ENCODE measurements at regions not wholly inside any gene's neighbourhood (a gene's known extent, or its start where the extent isn't known, plus 50 kb on each side); places are given as distances from the start of the nearest gene placed in this dataset.
"Not testable (repeated sequence)": the region's sequence is repeated elsewhere in the genome, so short reads cannot be mapped to it uniquely, and the experiment has no call there.

- intact Hi-C loops (cut with micrococcal nuclease) = no loop called here
- no peak overlapping the region for H3K4me3 Mint-ChIP-seq
- H3K36me3 Mint-ChIP-seq (ENCODE audit: low read depth) = no peaks in the 10 kb centered on the region
- no peaks in the 10 kb centered on the region for H3K27me3 Mint-ChIP-seq
- H3K27ac Mint-ChIP-seq = no peak overlapping the region
- peaks cover 2% of the 10 kb centered on the region for H3K9me3 Mint-ChIP-seq
- no peaks in the 10 kb centered on the region for H3K4me1 Mint-ChIP-seq (ENCODE audit: low read depth)
Observed at GRCh38 chr12:91704446-91704845, 441.2 kb downstream of the BTG1 start.

- no peaks in the 10 kb centered on the region for H3K36me3 Mint-ChIP-seq (ENCODE audit: low read depth)
- no peaks in the 10 kb centered on the region for H3K4me1 Mint-ChIP-seq (ENCODE audit: low read depth)
- intact Hi-C loops (cut with micrococcal nuclease) = no loop called here
- H3K27me3 Mint-ChIP-seq = no peaks in the 10 kb centered on the region
- H3K4me3 Mint-ChIP-seq = no peak overlapping the region
- no peak overlapping the region for H3K27ac Mint-ChIP-seq
- H3K9me3 Mint-ChIP-seq = peaks cover 10% of the 10 kb centered on the region
Observed at GRCh38 chr12:91703491-91704283, 442.0 kb downstream of the BTG1 start.

- H3K9me3 Mint-ChIP-seq = peaks cover 10% of the 10 kb centered on the region
- intact Hi-C loops (cut with micrococcal nuclease) = no loop called here
- no peaks in the 10 kb centered on the region for H3K4me1 Mint-ChIP-seq (ENCODE audit: low read depth)
- no peaks in the 10 kb centered on the region for H3K27me3 Mint-ChIP-seq
- no peaks in the 10 kb centered on the region for H3K36me3 Mint-ChIP-seq (ENCODE audit: low read depth)
- no peak overlapping the region for H3K27ac Mint-ChIP-seq
- H3K4me3 Mint-ChIP-seq = no peak overlapping the region
Observed at GRCh38 chr12:91702843-91703425, 442.7 kb downstream of the BTG1 start.

GRCh38 chr12:91695964-91696363 lies 449.7 kb downstream of the BTG1 start:
- Mint-ChIP-seq H3K4me3 (no peak overlapping the region), H3K36me3 (ENCODE audit: low read depth) (no peaks in the 10 kb centered on the region), H3K27me3 (no peaks in the 10 kb centered on the region), H3K27ac (no peak overlapping the region), H3K4me1 (ENCODE audit: low read depth) (no peaks in the 10 kb centered on the region), H3K9me3 (peaks cover 21% of the 10 kb centered on the region)
- intact Hi-C loops (cut with micrococcal nuclease) = no loop called here

GRCh38 chr12:91695406-91695805 lies 450.2 kb downstream of the BTG1 start:
- intact Hi-C loops (cut with micrococcal nuclease); H3K4me1 Mint-ChIP-seq (ENCODE audit: low read depth); H3K4me3 Mint-ChIP-seq; H3K36me3 Mint-ChIP-seq (ENCODE audit: low read depth); H3K27me3 Mint-ChIP-seq; H3K27ac Mint-ChIP-seq: not testable (repeated sequence)
- peaks cover 21% of the 10 kb centered on the region for H3K9me3 Mint-ChIP-seq

GRCh38 chr12:91690531-91690930 lies 455.1 kb downstream of the BTG1 start:
- Mint-ChIP-seq H3K27me3 (no peaks in the 10 kb centered on the region), H3K36me3 (ENCODE audit: low read depth) (no peaks in the 10 kb centered on the region), H3K9me3 (peaks cover under 1% of the 10 kb centered on the region), H3K27ac (no peak overlapping the region), H3K4me3 (no peak overlapping the region), H3K4me1 (ENCODE audit: low read depth) (peaks cover 7% of the 10 kb centered on the region)
- intact Hi-C loops (cut with micrococcal nuclease) = no loop called here

GRCh38 chr12:91687052-91688017 lies 458.3 kb downstream of the BTG1 start:
- Mint-ChIP-seq H3K4me3 (no peak overlapping the region), H3K36me3 (ENCODE audit: low read depth) (no peaks in the 10 kb centered on the region), H3K27ac (no peak overlapping the region), H3K4me1 (ENCODE audit: low read depth) (peaks cover 7% of the 10 kb centered on the region), H3K9me3 (peaks cover under 1% of the 10 kb centered on the region), H3K27me3 (no peaks in the 10 kb centered on the region)
- intact Hi-C loops (cut with micrococcal nuclease) = no loop called here

- intact Hi-C loops (cut with micrococcal nuclease) = no loop called here
- Mint-ChIP-seq H3K27ac (no peak overlapping the region), H3K4me1 (ENCODE audit: low read depth) (peaks cover 7% of the 10 kb centered on the region), H3K36me3 (ENCODE audit: low read depth) (no peaks in the 10 kb centered on the region), H3K9me3 (peaks cover 8% of the 10 kb centered on the region), H3K27me3 (no peaks in the 10 kb centered on the region), H3K4me3 (no peak overlapping the region)
Observed at GRCh38 chr12:91685917-91686316, 459.7 kb downstream of the BTG1 start.

GRCh38 chr12:91681751-91682150 lies 463.9 kb downstream of the BTG1 start:
- Mint-ChIP-seq H3K36me3 (ENCODE audit: low read depth) (no peaks in the 10 kb centered on the region), H3K4me3 (no peak overlapping the region), H3K4me1 (ENCODE audit: low read depth) (no peaks in the 10 kb centered on the region), H3K27me3 (no peaks in the 10 kb centered on the region), H3K27ac (no peak overlapping the region), H3K9me3 (peaks cover 18% of the 10 kb centered on the region)
- intact Hi-C loops (cut with micrococcal nuclease) = no loop called here

GRCh38 chr12:91680864-91681263 lies 464.8 kb downstream of the BTG1 start:
- no peaks in the 10 kb centered on the region for H3K36me3 Mint-ChIP-seq (ENCODE audit: low read depth)
- H3K4me1 Mint-ChIP-seq (ENCODE audit: low read depth) = no peaks in the 10 kb centered on the region
- no peaks in the 10 kb centered on the region for H3K27me3 Mint-ChIP-seq
- H3K9me3 Mint-ChIP-seq = peaks cover 18% of the 10 kb centered on the region
- no peak overlapping the region for H3K27ac Mint-ChIP-seq
- H3K4me3 Mint-ChIP-seq = no peak overlapping the region
- intact Hi-C loops (cut with micrococcal nuclease) = no loop called here

- Mint-ChIP-seq H3K36me3 (ENCODE audit: low read depth) (no peaks in the 10 kb centered on the region), H3K27me3 (no peaks in the 10 kb centered on the region), H3K9me3 (peaks cover 18% of the 10 kb centered on the region), H3K4me1 (ENCODE audit: low read depth) (no peaks in the 10 kb centered on the region), H3K27ac (no peak overlapping the region), H3K4me3 (no peak overlapping the region)
- intact Hi-C loops (cut with micrococcal nuclease) = no loop called here
Observed at GRCh38 chr12:91677556-91677955, 468.1 kb downstream of the BTG1 start.

- no peak overlapping the region for H3K4me3 Mint-ChIP-seq
- no peak overlapping the region for H3K27ac Mint-ChIP-seq
- no peaks in the 10 kb centered on the region for H3K36me3 Mint-ChIP-seq (ENCODE audit: low read depth)
- intact Hi-C loops (cut with micrococcal nuclease) = no loop called here
- peaks cover 7% of the 10 kb centered on the region for H3K9me3 Mint-ChIP-seq
- H3K4me1 Mint-ChIP-seq (ENCODE audit: low read depth) = no peaks in the 10 kb centered on the region
- H3K27me3 Mint-ChIP-seq = no peaks in the 10 kb centered on the region
Observed at GRCh38 chr12:91675401-91675800, 470.2 kb downstream of the BTG1 start.

GRCh38 chr12:91672130-91672529 lies 473.5 kb downstream of the BTG1 start:
- no peaks in the 10 kb centered on the region for H3K4me1 Mint-ChIP-seq (ENCODE audit: low read depth)
- no peak overlapping the region for H3K27ac Mint-ChIP-seq
- H3K4me3 Mint-ChIP-seq = no peak overlapping the region
- H3K27me3 Mint-ChIP-seq = no peaks in the 10 kb centered on the region
- peaks cover 9% of the 10 kb centered on the region for H3K9me3 Mint-ChIP-seq
- intact Hi-C loops (cut with micrococcal nuclease) = no loop called here
- no peaks in the 10 kb centered on the region for H3K36me3 Mint-ChIP-seq (ENCODE audit: low read depth)

- Mint-ChIP-seq H3K27ac (no peak overlapping the region), H3K9me3 (peaks cover 19% of the 10 kb centered on the region), H3K27me3 (no peaks in the 10 kb centered on the region), H3K4me3 (no peak overlapping the region), H3K36me3 (ENCODE audit: low read depth) (no peaks in the 10 kb centered on the region), H3K4me1 (ENCODE audit: low read depth) (no peaks in the 10 kb centered on the region)
- intact Hi-C loops (cut with micrococcal nuclease) = no loop called here
Observed at GRCh38 chr12:91667694-91668093, 478.0 kb downstream of the BTG1 start.
